GM12878 (cell line): ENCODE measurements at regions not wholly inside any gene's neighbourhood (a gene's known extent, or its start where the extent isn't known, plus 50 kb on each side); places are given as distances from the start of the nearest gene placed in this dataset.

ENCODE experiments used
- ATAC-seq: fragments of 200-7000 bp; cut with Tn5 transposase; 3 replicates; pipeline ENCODE4 v1.9.1; 2020; ENCODE audit warnings: mild to moderate bottlenecking, moderate library complexity
- BruUV-seq: library from RNA; stranded (reverse); fragments of 400-500 nt; replicated peaks from 2 replicates; lab custom pipeline; 2021; lab: Mats Ljungman, UMichigan
- CTCF ChIA-PET: fragments of 300-600 bp; sonication (Branson Sonifier 250); formaldehyde crosslinking; extraction: SDS; loops from one replicate; lab custom pipeline; 2021; ENCODE audit warnings: inconsistent platforms; lab: Yijun Ruan, JAX
- POLR2A ChIA-PET: fragments of 350-600 bp; formaldehyde crosslinking; extraction: SDS; loops from one replicate; lab custom pipeline; 2021; ENCODE audit warnings: inconsistent platforms; lab: Charles Lee
- RAD21 ChIA-PET: fragments of 300-600 bp; sonication (Branson Sonifier 250); formaldehyde crosslinking; loops from one replicate; lab custom pipeline; 2023; ENCODE audit warnings: antibody characterized with exemption; ENCODE audit not compliant: unreplicated experiment; lab: Charles Lee
- SMC1A ChIA-PET: fragments of 300-600 bp; sonication (Branson Sonifier 250); formaldehyde crosslinking; loops from one replicate; lab custom pipeline; 2023; ENCODE audit not compliant: unreplicated experiment, uncharacterized antibody; lab: Charles Lee
- DNase-seq: peaks from one replicate; pipeline ENCODE4 v3.0.0-alpha.2; 2011; ENCODE audit warnings: low read depth, low spot score
- FAIRE-seq: peaks from 3 replicates; lab custom pipeline; 2011; peaks lifted over from hg19 to GRCh38; lab: Jason Lieb, UNC
- H2AFZ ChIP-seq: 2 replicates; pipeline ENCODE4 v1.6.0; 2011; ENCODE audit warnings: low read depth, low read length, control low read depth; ENCODE audit not compliant: control insufficient read depth
- H3K27ac ChIP-seq: 2 replicates; pipeline ENCODE4 v1.5.1; 2011; ENCODE audit warnings: control low read depth; ENCODE audit not compliant: control insufficient read depth, insufficient read depth
- H3K27me3 ChIP-seq, 2 experiments: replicated peaks in 1 of 2; 2 replicates each; pipeline versions ENCODE4 v1.6.0 to v1.6.1; 2011; ENCODE audit warnings: low read length in 1 of 2; ENCODE audit not compliant: control insufficient read depth in 2 of 2, insufficient read depth in 2 of 2
- H3K36me3 ChIP-seq, 2 experiments: 2 replicates each; pipeline ENCODE4 v1.5.1; 2011; ENCODE audit warnings: low read length in 1 of 2; ENCODE audit not compliant: control insufficient read depth in 2 of 2, insufficient read depth in 2 of 2
- H3K4me1 ChIP-seq: 2 replicates; pipeline ENCODE4 v1.6.1; 2011; ENCODE audit warnings: mild to moderate bottlenecking, low read length, moderate library complexity, mixed read lengths; ENCODE audit not compliant: control insufficient read depth, insufficient read depth
- H3K4me2 ChIP-seq: 2 replicates; pipeline ENCODE4 v1.6.0; 2011; ENCODE audit warnings: control low read depth; ENCODE audit not compliant: control insufficient read depth, insufficient read depth
- H3K4me3 ChIP-seq: fragments of 200-600 bp; sonication (generic); 2 replicates; pipeline ENCODE4 v1.5.1; 2016
- H3K79me2 ChIP-seq: 2 replicates; pipeline ENCODE4 v1.6.0; 2011; ENCODE audit warnings: low read length; ENCODE audit not compliant: control insufficient read depth, insufficient read depth
- H3K9ac ChIP-seq: 2 replicates; pipeline ENCODE4 v1.8.0; 2011; ENCODE audit warnings: low read length, control low read depth, mixed read lengths; ENCODE audit not compliant: control insufficient read depth, insufficient read depth
- H3K9me3 ChIP-seq: replicated peaks from 3 replicates; pipeline ENCODE4 v1.5.1; 2011; ENCODE audit warnings: mild to moderate bottlenecking, low read length; ENCODE audit not compliant: control insufficient read depth, insufficient read depth
- H4K20me1 ChIP-seq: 2 replicates; pipeline ENCODE4 v1.6.0; 2011; ENCODE audit not compliant: control insufficient read depth, insufficient read depth
- BACH1 ChIP-seq: fragments of 450-650 bp; IDR thresholded peaks from 2 replicates; pipeline ENCODE4 v1.6.1; 2017; ENCODE audit warnings: mild to moderate bottlenecking, borderline replicate concordance
- BRCA1 ChIP-seq: IDR thresholded peaks from 2 replicates; pipeline ENCODE4 v1.6.1; 2011; ENCODE audit warnings: low read depth, low read length, improper control_type of control experiment
- DPF2 ChIP-seq: fragments of 450-650 bp; IDR thresholded peaks from 2 replicates; pipeline ENCODE4 v1.6.1; 2017; ENCODE audit warnings: mild to moderate bottlenecking
- EZH2 ChIP-seq: IDR thresholded peaks from 2 replicates; pipeline ENCODE4 v1.6.1; 2012; ENCODE audit warnings: low read depth, mild to moderate bottlenecking, control low read depth, inconsistent platforms, low read length, borderline replicate concordance; ENCODE audit not compliant: control insufficient read depth
- JUNB ChIP-seq: IDR thresholded peaks from 2 replicates; pipeline ENCODE4 v1.6.1; 2016; ENCODE audit warnings: antibody characterized with exemption, mild to moderate bottlenecking
- KDM1A ChIP-seq: fragments of 200-600 bp; sonication (generic); IDR thresholded peaks from 2 replicates; pipeline ENCODE4 v1.6.1; 2016; ENCODE audit warnings: borderline replicate concordance
- MEF2A ChIP-seq: IDR thresholded peaks from 2 replicates; pipeline ENCODE4 v1.6.1; 2011; ENCODE audit warnings: low read depth, mild to moderate bottlenecking, low read length, moderate library complexity; ENCODE audit not compliant: insufficient read depth
- MTA2 ChIP-seq: fragments of 450-650 bp; IDR thresholded peaks from 2 replicates; pipeline ENCODE4 v1.6.1; 2016; ENCODE audit warnings: low read depth, mild to moderate bottlenecking, moderate library complexity
- POLR2AphosphoS2 ChIP-seq: IDR thresholded peaks from 2 replicates; pipeline ENCODE4 v1.6.1; 2011; ENCODE audit warnings: low read depth, mild to moderate bottlenecking, low read length, improper control_type of control experiment, moderate library complexity
- RUNX3 ChIP-seq: IDR thresholded peaks from 2 replicates; pipeline ENCODE4 v1.6.1; 2012; ENCODE audit warnings: low read length, inconsistent platforms
- SREBF1 ChIP-seq: IDR thresholded peaks from 2 replicates; pipeline ENCODE4 v1.6.1; 2012; ENCODE audit warnings: mild to moderate bottlenecking, low read length
- ZNF274 ChIP-seq: IDR thresholded peaks from one replicate; pipeline ENCODE4 v1.8.0; 2011; ENCODE audit not compliant: insufficient read length, insufficient read depth
- WGBS: methylation state at CpG from one replicate; pipeline ENCODE4 v1.1.6; 2016; ENCODE audit warnings: low lambda C conversion rate; ENCODE audit not compliant: insufficient replicate concordance, insufficient coverage; ENCODE audit errors: missing lambda C conversion rate; 5-methylcytosine and 5-hydroxymethylcytosine counted together
- in situ Hi-C: fragments of 300-500 bp; cut with MboI; formaldehyde crosslinking; loops from 9 replicates; pipeline ENCODE4 v1.14.3; 2018; ENCODE audit warnings: mixed read lengths
- intact Hi-C: fragments of 100-400 bp; cut with micrococcal nuclease; formaldehyde crosslinking; loops from one replicate; pipeline ENCODE4 v1.14.2; 2022; ENCODE audit not compliant: unreplicated experiment
- TF ChIP-seq, protein P1 (sequence below): fragments of 450-650 bp; IDR thresholded peaks from 2 replicates; pipeline ENCODE4 v1.6.1; 2017; ENCODE audit warnings: mild to moderate bottlenecking

DNA sequence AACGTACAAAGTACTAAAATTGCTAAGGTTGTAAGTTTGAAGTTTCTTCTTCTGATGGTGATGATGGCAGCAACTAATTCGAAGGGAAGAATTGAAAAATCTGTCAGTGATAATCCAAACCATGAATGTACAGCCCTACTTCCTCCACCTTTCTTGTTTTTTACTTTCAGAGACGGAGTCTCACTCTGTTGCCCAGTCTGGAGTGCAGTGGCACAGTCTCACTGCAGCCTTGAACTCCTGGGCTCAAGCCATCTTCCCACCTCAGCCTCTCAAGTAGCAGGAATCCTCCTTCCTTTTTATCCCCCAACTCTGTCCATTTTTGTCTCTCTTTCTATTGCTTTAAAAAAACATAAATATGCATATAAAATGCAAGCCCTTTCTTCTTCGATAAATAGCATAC is 112.3 kb upstream of the SOX21 start:
- ChIA-PET RAD21 (no interaction called here), POLR2A (no interaction called here), CTCF (no interaction called here), SMC1A (interaction anchor here (0.5 kb wide), 1 partner anchor 81 kb away, joined by 3 read pairs; no protein-coding TSS in a partner anchor)
- Histone ChIP-seq H3K4me2 (no peak overlapping the region), H3K27ac (no peak overlapping the region), H3K4me1 (no peaks in the 10 kb centered on the region), H2AFZ (no peak overlapping the region), H3K79me2 (no peaks in the 10 kb centered on the region), H3K9me3 (no peaks in the 10 kb centered on the region), H3K4me3 (no peak overlapping the region), H4K20me1 (no peaks in the 10 kb centered on the region), H3K27me3 (no peaks in the 10 kb centered on the region; a peak in 1 of 4 replicates), H3K9ac (no peak overlapping the region), H3K36me3 (no peaks in the 10 kb centered on the region)
- FAIRE-seq (no peak), DNase-seq (no peak), ATAC-seq (no peak)
- in situ Hi-C loops (no loop called here), intact Hi-C loops (no loop called here)
- TF ChIP-seq DPF2 (no peak), SREBF1 (no peak), ZNF274 (no peak)
- BruUV-seq = no TSS peak
- whole genome bisulfite sequencing = 46% methylated on average over 4 of the region's 4 CpGs

DNA sequence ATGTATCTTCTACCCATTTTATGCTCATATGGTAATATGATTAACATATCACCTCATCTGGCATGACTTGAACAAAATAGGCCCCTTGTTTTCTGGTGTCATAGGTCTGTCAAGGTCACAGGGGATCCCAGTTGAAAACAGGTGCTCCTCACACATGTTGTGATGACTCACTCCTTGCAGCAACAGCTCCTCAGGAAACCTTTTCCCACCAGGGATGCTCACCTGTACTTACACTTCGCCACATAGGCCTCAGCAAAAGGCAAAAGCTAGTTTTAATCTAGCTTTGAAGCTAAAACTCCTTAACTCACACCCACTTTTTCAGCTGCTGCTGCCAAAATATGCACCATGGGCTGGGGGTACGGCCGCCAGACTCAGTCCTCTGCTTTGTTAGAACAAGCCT is 110.0 kb upstream of the SOX21 start:
- Histone ChIP-seq H2AFZ (no peak overlapping the region), H3K4me1 (no peaks in the 10 kb centered on the region), H3K4me3 (no peak overlapping the region), H3K27me3 (no peaks in the 10 kb centered on the region; a peak in 1 of 4 replicates), H3K4me2 (no peak overlapping the region), H3K79me2 (no peaks in the 10 kb centered on the region), H4K20me1 (no peaks in the 10 kb centered on the region), H3K36me3 (no peaks in the 10 kb centered on the region), H3K27ac (no peak overlapping the region), H3K9me3 (no peaks in the 10 kb centered on the region), H3K9ac (no peak overlapping the region)
- ATAC-seq (no peak), FAIRE-seq (no peak), DNase-seq (no peak)
- CTCF ChIA-PET = no interaction called here
- SMC1A ChIA-PET = no interaction called here
- POLR2A ChIA-PET = no interaction called here
- no TSS peak for BruUV-seq
- intact Hi-C loops = no loop called here
- TF ChIP-seq BACH1 (no peak), SREBF1 (no peak), JUNB (no peak), RUNX3 (no peak), BRCA1 (no peak), MEF2A (no peak), KDM1A (no peak), MTA2 (no peak), POLR2AphosphoS2 (no peak), EZH2 (no peak)
- TF ChIP-seq, protein P1, sequence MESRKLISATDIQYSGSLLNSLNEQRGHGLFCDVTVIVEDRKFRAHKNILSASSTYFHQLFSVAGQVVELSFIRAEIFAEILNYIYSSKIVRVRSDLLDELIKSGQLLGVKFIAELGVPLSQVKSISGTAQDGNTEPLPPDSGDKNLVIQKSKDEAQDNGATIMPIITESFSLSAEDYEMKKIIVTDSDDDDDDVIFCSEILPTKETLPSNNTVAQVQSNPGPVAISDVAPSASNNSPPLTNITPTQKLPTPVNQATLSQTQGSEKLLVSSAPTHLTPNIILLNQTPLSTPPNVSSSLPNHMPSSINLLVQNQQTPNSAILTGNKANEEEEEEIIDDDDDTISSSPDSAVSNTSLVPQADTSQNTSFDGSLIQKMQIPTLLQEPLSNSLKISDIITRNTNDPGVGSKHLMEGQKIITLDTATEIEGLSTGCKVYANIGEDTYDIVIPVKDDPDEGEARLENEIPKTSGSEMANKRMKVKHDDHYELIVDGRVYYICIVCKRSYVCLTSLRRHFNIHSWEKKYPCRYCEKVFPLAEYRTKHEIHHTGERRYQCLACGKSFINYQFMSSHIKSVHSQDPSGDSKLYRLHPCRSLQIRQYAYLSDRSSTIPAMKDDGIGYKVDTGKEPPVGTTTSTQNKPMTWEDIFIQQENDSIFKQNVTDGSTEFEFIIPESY = no peak
- RAD21 ChIA-PET = no interaction called here
- 28% methylated on average over 3 of the region's 3 CpGs for WGBS
- in situ Hi-C loops = no loop called here
